Large intestine (tissue), 3 donors: ENCODE measurements at regions not wholly inside any gene's neighbourhood (a gene's known extent, or its start where the extent isn't known, plus 50 kb on each side); places are given as distances from the start of the nearest gene placed in this dataset.

Source experiments
- DNase-seq, 2 donors: peaks; one replicate each; pipeline versions ENCODE4 v3.0.0 to v3.0.0-alpha.2; 2013
- H3K27ac ChIP-seq: one replicate; pipeline ENCODE4 v1.5.1; 2013; ENCODE audit warnings: low read length
- H3K27me3 ChIP-seq: 2 replicates; pipeline ENCODE4 v1.6.1; 2013; ENCODE audit warnings: low read length; ENCODE audit not compliant: control insufficient read depth, insufficient read depth
- H3K36me3 ChIP-seq: 2 replicates; pipeline ENCODE4 v1.6.1; 2013; ENCODE audit warnings: low read length; ENCODE audit not compliant: control insufficient read depth, insufficient read depth
- H3K4me1 ChIP-seq: one replicate; pipeline ENCODE4 v1.6.1; 2013; ENCODE audit warnings: low read length; ENCODE audit not compliant: control insufficient read depth, insufficient read depth
- H3K4me3 ChIP-seq: one replicate; pipeline ENCODE4 v1.5.1; 2013; ENCODE audit warnings: low read length
- H3K9me3 ChIP-seq: one replicate; pipeline ENCODE4 v1.6.1; 2013; ENCODE audit warnings: mild to moderate bottlenecking, low read depth, low read length, moderate library complexity; ENCODE audit not compliant: control insufficient read depth
- WGBS: methylation state at CpG from one replicate; pipeline ENCODE4 v1.1.5; 2013; ENCODE audit warnings: low lambda C conversion rate; ENCODE audit not compliant: insufficient coverage; 5-methylcytosine and 5-hydroxymethylcytosine counted together

- Histone ChIP-seq H3K4me3 (no peak overlapping the region), H3K4me1 (no peaks in the 10 kb centered on the region), H3K9me3 (no peaks in the 10 kb centered on the region), H3K27me3 (no peaks in the 10 kb centered on the region), H3K36me3 (no peaks in the 10 kb centered on the region), H3K27ac (no peak overlapping the region)
- no peak for DNase-seq
- WGBS = 80% methylated on average over 1 of the region's 4 CpGs
Observed at GRCh38 chr10:4595719-4596319, 230.2 kb upstream of the AKR1E2 start.

GRCh38 chr10:4590807-4591206 is 235.2 kb upstream of the AKR1E2 start:
- no peak overlapping the region for H3K27ac ChIP-seq
- H3K4me1 ChIP-seq = no peaks in the 10 kb centered on the region
- no CpG with 5 or more reads among the region's 1 CpG for WGBS
- DNase-seq = no peak
- no peaks in the 10 kb centered on the region for H3K9me3 ChIP-seq
- H3K36me3 ChIP-seq = no peaks in the 10 kb centered on the region
- H3K27me3 ChIP-seq = no peaks in the 10 kb centered on the region
- H3K4me3 ChIP-seq = no peak overlapping the region

GRCh38 chr10:4588824-4589223 is 237.2 kb upstream of the AKR1E2 start:
- Histone ChIP-seq H3K4me3 (no peak overlapping the region), H3K27me3 (no peaks in the 10 kb centered on the region), H3K27ac (no peak overlapping the region), H3K4me1 (no peaks in the 10 kb centered on the region), H3K36me3 (no peaks in the 10 kb centered on the region), H3K9me3 (no peaks in the 10 kb centered on the region)
- 83% methylated on average over 1 of the region's 3 CpGs for whole genome bisulfite sequencing
- DNase-seq = no peak

GRCh38 chr10:4587466-4587865 is 238.5 kb upstream of the AKR1E2 start:
- no peaks in the 10 kb centered on the region for H3K4me1 ChIP-seq
- no peak overlapping the region for H3K27ac ChIP-seq
- no peaks in the 10 kb centered on the region for H3K27me3 ChIP-seq
- H3K36me3 ChIP-seq = no peaks in the 10 kb centered on the region
- H3K4me3 ChIP-seq = no peak overlapping the region
- H3K9me3 ChIP-seq = no peaks in the 10 kb centered on the region
- DNase-seq = no peak
- no CpG with 5 or more reads among the region's 1 CpG for WGBS

GRCh38 chr10:4586776-4587175 is 239.2 kb upstream of the AKR1E2 start:
- Histone ChIP-seq H3K36me3 (no peaks in the 10 kb centered on the region), H3K4me1 (no peaks in the 10 kb centered on the region), H3K27ac (no peak overlapping the region), H3K9me3 (no peaks in the 10 kb centered on the region), H3K4me3 (no peak overlapping the region), H3K27me3 (no peaks in the 10 kb centered on the region)
- DNase-seq = no peak
- whole genome bisulfite sequencing = 94% methylated on average over 3 of the region's 4 CpGs

GRCh38 chr10:4581929-4582328 is 244.1 kb upstream of the AKR1E2 start:
- no peak for DNase-seq
- H3K27ac ChIP-seq = no peak overlapping the region
- no CpG with 5 or more reads among the region's 3 CpGs for WGBS
- no peaks in the 10 kb centered on the region for H3K27me3 ChIP-seq
- no peaks in the 10 kb centered on the region for H3K4me1 ChIP-seq
- no peak overlapping the region for H3K4me3 ChIP-seq
- H3K36me3 ChIP-seq = no peaks in the 10 kb centered on the region
- H3K9me3 ChIP-seq = no peaks in the 10 kb centered on the region

- Histone ChIP-seq H3K9me3 (no peaks in the 10 kb centered on the region), H3K27me3 (no peaks in the 10 kb centered on the region), H3K27ac (no peak overlapping the region), H3K4me1 (no peaks in the 10 kb centered on the region), H3K36me3 (no peaks in the 10 kb centered on the region), H3K4me3 (no peak overlapping the region)
- no CpG with 5 or more reads among the region's 3 CpGs for WGBS
- no peak for DNase-seq
Observed at GRCh38 chr10:4579844-4580243, 246.2 kb upstream of the AKR1E2 start.

GRCh38 chr10:4576206-4576605 is 249.8 kb upstream of the AKR1E2 start:
- H3K27me3 ChIP-seq = no peaks in the 10 kb centered on the region
- H3K9me3 ChIP-seq = no peaks in the 10 kb centered on the region
- 100% methylated on average over 1 of the region's 3 CpGs for WGBS

GRCh38 chr10:4569151-4569550 is 256.9 kb upstream of the AKR1E2 start:
- H3K9me3 ChIP-seq = no peaks in the 10 kb centered on the region
- DNase-seq = no peak
- WGBS = 45% methylated on average over 2 of the region's 3 CpGs
- no peak overlapping the region for H3K4me3 ChIP-seq
- H3K4me1 ChIP-seq = no peaks in the 10 kb centered on the region
- no peaks in the 10 kb centered on the region for H3K27me3 ChIP-seq
- H3K27ac ChIP-seq = no peak overlapping the region
- no peaks in the 10 kb centered on the region for H3K36me3 ChIP-seq

More at GRCh38 chr10:4576206-4576605, 249.8 kb upstream of the AKR1E2 start:
- Histone ChIP-seq H3K4me3 (no peak overlapping the region), H3K27ac (no peak overlapping the region), H3K36me3 (no peaks in the 10 kb centered on the region), H3K4me1 (no peaks in the 10 kb centered on the region)
- DNase-seq = no peak

- Histone ChIP-seq H3K27ac (no peak overlapping the region), H3K27me3 (no peaks in the 10 kb centered on the region), H3K4me1 (no peaks in the 10 kb centered on the region), H3K36me3 (no peaks in the 10 kb centered on the region), H3K9me3 (no peaks in the 10 kb centered on the region), H3K4me3 (no peak overlapping the region)
- no peak for DNase-seq
- WGBS = no CpG with 5 or more reads among the region's 4 CpGs
Observed at GRCh38 chr10:4568731-4569130, 257.3 kb upstream of the AKR1E2 start.

GRCh38 chr10:4568086-4568485 is 257.9 kb upstream of the AKR1E2 start:
- H3K4me3 ChIP-seq = no peak overlapping the region
- H3K27me3 ChIP-seq = no peaks in the 10 kb centered on the region
- no peaks in the 10 kb centered on the region for H3K4me1 ChIP-seq
- no peak for DNase-seq
- H3K9me3 ChIP-seq = no peaks in the 10 kb centered on the region
- H3K36me3 ChIP-seq = no peaks in the 10 kb centered on the region
- no peak overlapping the region for H3K27ac ChIP-seq
- no CpG with 5 or more reads among the region's 1 CpG for WGBS
